BJ (cell line): ENCODE measurements at regions not wholly inside any gene's neighbourhood (a gene's known extent, or its start where the extent isn't known, plus 50 kb on each side); places are given as distances from the start of the nearest gene placed in this dataset.

Source experiments
- CTCF ChIA-PET: fragments of 350-600 bp; formaldehyde crosslinking; extraction: SDS; loops from one replicate; lab custom pipeline; 2021; ENCODE audit warnings: antibody characterized with exemption, inconsistent platforms; lab: Yijun Ruan, JAX
- POLR2A ChIA-PET: fragments of 300-600 bp; sonication (Branson Sonifier 250); formaldehyde crosslinking; extraction: SDS; loops from one replicate; lab custom pipeline; 2021; ENCODE audit warnings: antibody characterized with exemption; lab: Charles Lee
- DNase-seq: peaks from one replicate; pipeline ENCODE4 v3.0.0-alpha.2; 2011; ENCODE audit warnings: low read depth
- H3K27me3 ChIP-seq: 2 replicates; pipeline ENCODE4 v1.6.0; 2011; ENCODE audit warnings: low read length; ENCODE audit not compliant: control insufficient read depth, insufficient read depth
- H3K36me3 ChIP-seq: 2 replicates; pipeline ENCODE4 v1.5.1; 2011; ENCODE audit warnings: low read length; ENCODE audit not compliant: control insufficient read depth, insufficient read depth
- H3K4me3 ChIP-seq: 2 replicates; pipeline ENCODE4 v1.5.1; 2011; ENCODE audit warnings: low read depth, mild to moderate bottlenecking, control low read depth, low read length
- TF ChIP-seq, protein P1 (sequence below): IDR thresholded peaks from 2 replicates; pipeline ENCODE4 v1.5.1; 2011; ENCODE audit warnings: low read depth, mild to moderate bottlenecking, control low read depth, inconsistent platforms, low read length, moderate library complexity; ENCODE audit not compliant: insufficient read depth

DNA sequence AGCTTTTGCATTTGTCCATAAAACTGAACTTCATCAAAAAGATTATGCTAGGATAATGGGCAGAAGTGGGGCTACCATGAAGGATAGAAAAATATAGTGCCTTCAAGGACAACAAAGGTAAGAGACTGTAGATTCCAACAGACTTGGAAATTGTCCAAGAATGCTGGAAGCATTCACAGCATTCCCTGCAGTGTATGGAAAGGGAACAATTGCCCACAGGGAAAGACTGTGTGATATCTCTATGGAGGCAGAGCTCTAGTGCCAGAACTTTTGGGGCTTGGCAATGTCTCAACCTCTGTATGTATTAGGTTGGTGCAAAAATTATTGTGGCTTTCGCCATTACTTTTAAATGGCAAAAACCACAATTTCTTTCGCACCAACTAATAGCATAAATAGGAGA is 1598.8 kb upstream of the MIR17HG start:
- no peak for DNase-seq
- Histone ChIP-seq H3K4me3 (no peak overlapping the region), H3K36me3 (no peaks in the 10 kb centered on the region), H3K27me3 (no peaks in the 10 kb centered on the region)
- TF ChIP-seq, protein P1, sequence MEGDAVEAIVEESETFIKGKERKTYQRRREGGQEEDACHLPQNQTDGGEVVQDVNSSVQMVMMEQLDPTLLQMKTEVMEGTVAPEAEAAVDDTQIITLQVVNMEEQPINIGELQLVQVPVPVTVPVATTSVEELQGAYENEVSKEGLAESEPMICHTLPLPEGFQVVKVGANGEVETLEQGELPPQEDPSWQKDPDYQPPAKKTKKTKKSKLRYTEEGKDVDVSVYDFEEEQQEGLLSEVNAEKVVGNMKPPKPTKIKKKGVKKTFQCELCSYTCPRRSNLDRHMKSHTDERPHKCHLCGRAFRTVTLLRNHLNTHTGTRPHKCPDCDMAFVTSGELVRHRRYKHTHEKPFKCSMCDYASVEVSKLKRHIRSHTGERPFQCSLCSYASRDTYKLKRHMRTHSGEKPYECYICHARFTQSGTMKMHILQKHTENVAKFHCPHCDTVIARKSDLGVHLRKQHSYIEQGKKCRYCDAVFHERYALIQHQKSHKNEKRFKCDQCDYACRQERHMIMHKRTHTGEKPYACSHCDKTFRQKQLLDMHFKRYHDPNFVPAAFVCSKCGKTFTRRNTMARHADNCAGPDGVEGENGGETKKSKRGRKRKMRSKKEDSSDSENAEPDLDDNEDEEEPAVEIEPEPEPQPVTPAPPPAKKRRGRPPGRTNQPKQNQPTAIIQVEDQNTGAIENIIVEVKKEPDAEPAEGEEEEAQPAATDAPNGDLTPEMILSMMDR = no peak
- ChIA-PET CTCF (no interaction called here), POLR2A (no interaction called here)

DNA sequence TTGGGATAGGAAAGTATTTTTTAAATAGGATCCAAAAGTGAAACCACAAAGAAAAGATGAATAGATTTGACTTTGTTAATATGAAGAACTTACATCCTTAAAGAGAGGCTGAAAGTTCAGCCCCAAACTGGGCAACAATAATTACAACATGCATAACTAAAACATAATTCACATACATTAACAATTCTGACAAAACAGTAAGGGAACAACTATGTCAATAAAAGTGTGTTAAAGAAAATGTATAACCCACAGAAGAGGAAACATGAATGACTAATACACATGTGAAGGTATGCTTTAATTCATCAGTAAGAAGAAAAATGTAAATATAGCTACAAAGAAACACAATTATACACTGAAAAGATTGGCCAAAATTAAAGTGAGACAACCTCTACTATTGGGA is 1597.6 kb upstream of the MIR17HG start:
- TF ChIP-seq, protein P1 = no peak
- Histone ChIP-seq H3K4me3 (no peak overlapping the region), H3K36me3 (no peaks in the 10 kb centered on the region), H3K27me3 (no peaks in the 10 kb centered on the region)
- no peak for DNase-seq
- ChIA-PET POLR2A (no interaction called here), CTCF (no interaction called here)

DNA sequence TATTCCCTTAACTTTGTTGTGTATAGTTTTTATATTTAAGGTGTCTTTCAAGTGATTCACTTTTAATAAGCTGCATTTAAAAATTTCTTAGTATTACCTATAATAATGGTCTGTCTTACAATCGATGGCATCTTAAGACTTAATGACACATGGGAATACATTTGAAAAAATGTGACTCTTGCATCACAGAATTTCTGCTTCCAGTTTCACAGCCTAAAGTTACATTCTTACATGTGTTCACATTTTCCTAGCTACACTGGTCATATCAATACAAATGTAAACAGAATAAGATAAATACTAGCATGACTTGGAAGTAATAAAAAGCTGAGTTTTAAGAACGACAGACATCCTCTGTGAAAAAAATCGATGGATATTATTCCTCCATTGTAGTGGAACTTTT is 1597.1 kb upstream of the MIR17HG start:
- POLR2A ChIA-PET = no interaction called here
- no peak for DNase-seq

DNA sequence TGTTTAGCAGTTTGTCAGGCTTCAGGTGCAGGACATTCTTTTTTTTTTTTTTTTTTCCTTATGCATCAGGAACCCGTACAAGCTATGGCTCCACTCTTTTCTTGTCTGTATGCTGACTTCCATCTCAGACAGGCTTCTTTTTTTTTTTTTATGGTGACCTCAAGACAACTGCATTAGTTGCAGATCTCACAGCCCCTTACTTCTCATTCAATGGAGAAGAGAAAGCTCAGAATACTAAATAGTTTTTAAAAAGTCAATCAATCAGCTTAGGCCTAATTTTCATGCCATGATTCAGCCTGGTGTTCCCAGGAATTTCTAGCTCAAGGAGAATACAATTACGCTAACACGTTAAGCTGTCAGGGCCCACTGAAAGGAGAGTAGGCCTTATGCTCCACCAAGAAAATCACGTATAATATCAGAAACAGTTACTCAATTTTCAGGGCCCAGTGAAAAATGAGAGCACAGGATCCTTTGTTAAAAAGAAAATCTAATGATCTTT is 1596.0 kb upstream of the MIR17HG start:
- Histone ChIP-seq H3K4me3 (no peak overlapping the region), H3K36me3 (no peaks in the 10 kb centered on the region), H3K27me3 (no peaks in the 10 kb centered on the region)
- ChIA-PET POLR2A (no interaction called here), CTCF (no interaction called here)
- DNase-seq = no peak
- TF ChIP-seq, protein P1 = no peak

More for the DNA sequence above, 1597.1 kb upstream of the MIR17HG start:
- H3K27me3 ChIP-seq = no peaks in the 10 kb centered on the region
- H3K4me3 ChIP-seq = no peak overlapping the region
- no peaks in the 10 kb centered on the region for H3K36me3 ChIP-seq
- CTCF ChIA-PET = no interaction called here
- TF ChIP-seq, protein P1 = no peak

DNA sequence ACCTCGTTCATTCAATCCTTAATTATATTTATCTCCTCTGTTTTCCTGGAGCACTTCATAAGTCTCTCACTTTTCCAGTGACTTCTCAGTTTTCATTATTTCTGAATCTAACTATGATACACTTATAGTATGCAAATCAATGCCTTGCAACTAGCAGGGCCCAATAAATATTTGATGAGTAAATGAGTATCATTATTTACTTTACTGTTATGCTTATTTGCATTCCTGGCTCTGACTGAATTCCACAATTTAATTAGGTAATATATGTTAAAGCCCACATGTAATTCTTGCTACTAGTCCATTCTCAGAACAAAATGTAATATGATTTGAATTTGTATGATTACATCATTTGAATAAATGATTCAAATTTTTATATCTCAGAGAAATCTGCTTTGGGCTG is 1595.1 kb upstream of the MIR17HG start:
- POLR2A ChIA-PET = no interaction called here
- TF ChIP-seq, protein P1 = no peak

More for the DNA sequence above, 1595.1 kb upstream of the MIR17HG start:
- DNase-seq = no peak
- H3K36me3 ChIP-seq = no peaks in the 10 kb centered on the region
- no peaks in the 10 kb centered on the region for H3K27me3 ChIP-seq
- CTCF ChIA-PET = no interaction called here
- H3K4me3 ChIP-seq = no peak overlapping the region
